Vagina (tissue), 2 donors: ENCODE measurements at regions not wholly inside any gene's neighbourhood (a gene's known extent, or its start where the extent isn't known, plus 50 kb on each side); places are given as distances from the start of the nearest gene placed in this dataset.

Experiments used
- DNase-seq, 2 donors: peaks; one replicate each; pipeline ENCODE4 v3.0.0-alpha.2; 2017; ENCODE audit errors: extremely low spot score in 2 of 2
- H3K27ac ChIP-seq: fragments of 200-600 bp; sonication (generic); one replicate; pipeline ENCODE4 v1.5.1; 2019
- H3K27me3 ChIP-seq: fragments of 200-600 bp; sonication (generic); one replicate; pipeline ENCODE4 v1.5.1; 2019
- H3K36me3 ChIP-seq, 2 donors: fragments of 200-600 bp; sonication (generic); one replicate each; pipeline ENCODE4 v1.5.1; 2017 to 2019
- H3K4me1 ChIP-seq: fragments of 200-600 bp; sonication (generic); one replicate; pipeline ENCODE4 v1.5.1; 2019
- H3K4me3 ChIP-seq, 2 donors: fragments of 200-600 bp; sonication (generic); 1 replicate in 1 of 2; 2 replicates in 1 of 2; pipeline ENCODE4 v1.5.1; 2016 to 2019
- H3K9me3 ChIP-seq: fragments of 200-600 bp; sonication (generic); one replicate; pipeline ENCODE4 v1.5.1; 2019
- POLR2A ChIP-seq, 2 donors: fragments of 450-650 bp; IDR thresholded peaks; one replicate each; pipeline ENCODE4 v1.6.1; 2017; ENCODE audit warnings: antibody characterized with exemption in 2 of 2, mild to moderate bottlenecking in 2 of 2, moderate library complexity in 2 of 2
- POLR2AphosphoS5 ChIP-seq, 2 donors: sonication (generic); formaldehyde crosslinking; IDR thresholded peaks; one replicate each; pipeline ENCODE4 v1.9.0; 2017; ENCODE audit warnings: antibody characterized with exemption in 2 of 2, mild to moderate bottlenecking in 2 of 2, low read depth in 1 of 2; ENCODE audit not compliant: insufficient read depth in 1 of 2
- intact Hi-C: fragments of 100-400 bp; cut with DNase I; formaldehyde crosslinking; loops from one replicate; pipeline ENCODE4 v1.15.1; 2023
- TF ChIP-seq, protein P1 (sequence below), 3 experiments: fragments of 450-650 bp in 2 of 3; fragments of 200-600 bp in 1 of 3; sonication (generic) in 1 of 3; IDR thresholded peaks; one replicate each; pipeline ENCODE4 v1.5.1; 2017 to 2019; ENCODE audit warnings: antibody characterized with exemption in 3 of 3, mild to moderate bottlenecking in 2 of 3, moderate library complexity in 2 of 3

DNA sequence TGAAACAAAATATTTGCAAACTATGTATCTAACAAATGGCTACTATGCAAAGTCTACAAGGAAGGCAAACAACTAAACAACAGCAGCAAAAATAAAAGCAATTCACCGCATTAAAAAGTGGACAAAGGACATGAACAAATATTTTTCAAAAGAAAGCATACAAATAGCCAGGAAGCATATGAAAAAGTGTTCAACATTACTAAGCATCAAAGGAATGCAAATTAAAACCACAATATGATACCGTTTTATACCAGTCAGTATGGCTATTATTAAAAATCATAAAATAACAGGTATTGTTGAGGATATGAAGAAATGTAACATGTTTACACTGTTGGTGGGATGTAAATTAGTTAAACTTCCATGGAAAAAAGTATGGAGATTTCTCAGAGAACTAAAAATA lies 1106.7 kb downstream of the PDHA2 start:
- no peaks in the 10 kb centered on the region for H3K4me1 ChIP-seq
- H3K27me3 ChIP-seq: no peaks in the 10 kb centered on the region
- TF ChIP-seq POLR2A (IDR thresholded peaks at IDR 0.05) (no peak), POLR2AphosphoS5 (IDR thresholded peaks at IDR 0.05; ENCODE audit: insufficient read depth in 1 of 2, low read depth in 1 of 2) (no peak)
- TF ChIP-seq, protein P1, sequence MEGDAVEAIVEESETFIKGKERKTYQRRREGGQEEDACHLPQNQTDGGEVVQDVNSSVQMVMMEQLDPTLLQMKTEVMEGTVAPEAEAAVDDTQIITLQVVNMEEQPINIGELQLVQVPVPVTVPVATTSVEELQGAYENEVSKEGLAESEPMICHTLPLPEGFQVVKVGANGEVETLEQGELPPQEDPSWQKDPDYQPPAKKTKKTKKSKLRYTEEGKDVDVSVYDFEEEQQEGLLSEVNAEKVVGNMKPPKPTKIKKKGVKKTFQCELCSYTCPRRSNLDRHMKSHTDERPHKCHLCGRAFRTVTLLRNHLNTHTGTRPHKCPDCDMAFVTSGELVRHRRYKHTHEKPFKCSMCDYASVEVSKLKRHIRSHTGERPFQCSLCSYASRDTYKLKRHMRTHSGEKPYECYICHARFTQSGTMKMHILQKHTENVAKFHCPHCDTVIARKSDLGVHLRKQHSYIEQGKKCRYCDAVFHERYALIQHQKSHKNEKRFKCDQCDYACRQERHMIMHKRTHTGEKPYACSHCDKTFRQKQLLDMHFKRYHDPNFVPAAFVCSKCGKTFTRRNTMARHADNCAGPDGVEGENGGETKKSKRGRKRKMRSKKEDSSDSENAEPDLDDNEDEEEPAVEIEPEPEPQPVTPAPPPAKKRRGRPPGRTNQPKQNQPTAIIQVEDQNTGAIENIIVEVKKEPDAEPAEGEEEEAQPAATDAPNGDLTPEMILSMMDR (IDR thresholded peaks at IDR 0.05): no peak
- DNase-seq: no peak
- no peak overlapping the region for H3K27ac ChIP-seq
- H3K36me3 ChIP-seq: no peaks in the 10 kb centered on the region
- intact Hi-C loops: no loop called here
- H3K4me3 ChIP-seq: no peak overlapping the region
- H3K9me3 ChIP-seq: no peaks in the 10 kb centered on the region

- no peaks in the 10 kb centered on the region for H3K4me1 ChIP-seq
- DNase-seq: no peak
- no peaks in the 10 kb centered on the region for H3K36me3 ChIP-seq
- no peaks in the 10 kb centered on the region for H3K27me3 ChIP-seq
- TF ChIP-seq POLR2A (IDR thresholded peaks at IDR 0.05): no peak
- TF ChIP-seq POLR2AphosphoS5 (IDR thresholded peaks at IDR 0.05; ENCODE audit: insufficient read depth in 1 of 2, low read depth in 1 of 2): no peak
- TF ChIP-seq, protein P1 (IDR thresholded peaks at IDR 0.05): no peak
- intact Hi-C loops: no loop called here
- no peaks in the 10 kb centered on the region for H3K9me3 ChIP-seq
- H3K27ac ChIP-seq: no peak overlapping the region
- H3K4me3 ChIP-seq: no peak overlapping the region
These were observed 1112.7 kb downstream of the PDHA2 start for GRCh38 chr4:96952610-96953009.

DNA sequence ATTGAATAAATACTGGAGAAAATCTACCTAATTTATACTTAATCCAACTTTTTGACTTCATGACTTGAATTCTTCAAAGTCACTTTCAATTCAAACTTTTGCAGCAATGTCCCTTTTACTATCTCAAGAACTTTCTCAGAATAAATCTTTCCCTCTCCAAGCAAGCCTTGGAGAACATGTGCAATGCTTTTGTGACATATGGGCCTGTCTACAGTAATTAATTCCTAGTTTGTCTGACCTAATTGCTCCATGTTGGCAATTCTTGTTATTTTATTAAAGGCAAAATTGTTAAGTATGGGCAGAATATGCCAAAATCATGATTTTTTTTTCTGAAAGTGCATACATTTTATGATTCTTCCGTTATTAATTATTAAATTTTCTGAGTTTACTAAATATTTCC lies 1115.3 kb downstream of the PDHA2 start:
- H3K4me1 ChIP-seq: no peaks in the 10 kb centered on the region
- H3K36me3 ChIP-seq: no peaks in the 10 kb centered on the region
- no peak overlapping the region for H3K4me3 ChIP-seq
- TF ChIP-seq, protein P1 (IDR thresholded peaks at IDR 0.05): no peak
- no peak for TF ChIP-seq POLR2A (IDR thresholded peaks at IDR 0.05)
- no peak for TF ChIP-seq POLR2AphosphoS5 (IDR thresholded peaks at IDR 0.05; ENCODE audit: insufficient read depth in 1 of 2, low read depth in 1 of 2)
- intact Hi-C loops: no loop called here
- H3K27ac ChIP-seq: no peak overlapping the region
- no peak for DNase-seq
- H3K9me3 ChIP-seq: no peaks in the 10 kb centered on the region
- no peaks in the 10 kb centered on the region for H3K27me3 ChIP-seq

DNA sequence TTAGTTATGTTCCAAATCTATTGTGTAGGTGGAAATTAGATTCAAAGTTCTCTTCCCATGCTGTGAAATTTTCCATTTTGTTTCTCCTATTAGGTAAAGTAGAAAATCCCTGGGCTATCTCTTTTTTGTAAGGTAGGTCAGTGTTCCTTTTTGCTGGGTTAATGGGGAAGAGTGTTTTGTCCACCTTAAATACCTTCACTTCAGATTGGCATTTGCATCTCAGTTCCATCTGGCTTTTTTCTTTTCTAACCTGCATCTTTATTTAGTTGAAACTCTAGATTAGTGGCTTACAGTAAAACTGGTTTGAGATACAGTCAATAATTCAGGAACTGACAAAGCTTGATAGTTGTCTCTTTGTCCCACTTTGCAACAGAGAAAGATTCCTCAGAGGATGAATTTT lies 1115.8 kb downstream of the PDHA2 start:
- H3K36me3 ChIP-seq: no peaks in the 10 kb centered on the region
- no peak overlapping the region for H3K4me3 ChIP-seq
- no peaks in the 10 kb centered on the region for H3K27me3 ChIP-seq
- no peaks in the 10 kb centered on the region for H3K4me1 ChIP-seq
- no peaks in the 10 kb centered on the region for H3K9me3 ChIP-seq
- intact Hi-C loops: no loop called here
- TF ChIP-seq POLR2AphosphoS5 (IDR thresholded peaks at IDR 0.05; ENCODE audit: insufficient read depth in 1 of 2, low read depth in 1 of 2): no peak
- no peak for TF ChIP-seq POLR2A (IDR thresholded peaks at IDR 0.05)
- TF ChIP-seq, protein P1 (IDR thresholded peaks at IDR 0.05): no peak
- DNase-seq: no peak
- no peak overlapping the region for H3K27ac ChIP-seq

GRCh38 chr4:96969455-96969854 lies 1129.6 kb downstream of the PDHA2 start:
- no peaks in the 10 kb centered on the region for H3K9me3 ChIP-seq
- H3K4me1 ChIP-seq: no peaks in the 10 kb centered on the region
- no peak overlapping the region for H3K27ac ChIP-seq
- no peak for DNase-seq
- intact Hi-C loops: no loop called here
- no peaks in the 10 kb centered on the region for H3K27me3 ChIP-seq
- TF ChIP-seq POLR2AphosphoS5 (IDR thresholded peaks at IDR 0.05; ENCODE audit: insufficient read depth in 1 of 2, low read depth in 1 of 2): no peak
- TF ChIP-seq, protein P1 (IDR thresholded peaks at IDR 0.05): no peak
- no peak for TF ChIP-seq POLR2A (IDR thresholded peaks at IDR 0.05)
- no peaks in the 10 kb centered on the region for H3K36me3 ChIP-seq
- no peak overlapping the region for H3K4me3 ChIP-seq
